ENCODE measurements at regions not wholly inside any gene's neighbourhood (a gene's known extent, or its start where the extent isn't known, plus 50 kb on each side); places are given as distances from the start of the nearest gene placed in this dataset.

DNA sequence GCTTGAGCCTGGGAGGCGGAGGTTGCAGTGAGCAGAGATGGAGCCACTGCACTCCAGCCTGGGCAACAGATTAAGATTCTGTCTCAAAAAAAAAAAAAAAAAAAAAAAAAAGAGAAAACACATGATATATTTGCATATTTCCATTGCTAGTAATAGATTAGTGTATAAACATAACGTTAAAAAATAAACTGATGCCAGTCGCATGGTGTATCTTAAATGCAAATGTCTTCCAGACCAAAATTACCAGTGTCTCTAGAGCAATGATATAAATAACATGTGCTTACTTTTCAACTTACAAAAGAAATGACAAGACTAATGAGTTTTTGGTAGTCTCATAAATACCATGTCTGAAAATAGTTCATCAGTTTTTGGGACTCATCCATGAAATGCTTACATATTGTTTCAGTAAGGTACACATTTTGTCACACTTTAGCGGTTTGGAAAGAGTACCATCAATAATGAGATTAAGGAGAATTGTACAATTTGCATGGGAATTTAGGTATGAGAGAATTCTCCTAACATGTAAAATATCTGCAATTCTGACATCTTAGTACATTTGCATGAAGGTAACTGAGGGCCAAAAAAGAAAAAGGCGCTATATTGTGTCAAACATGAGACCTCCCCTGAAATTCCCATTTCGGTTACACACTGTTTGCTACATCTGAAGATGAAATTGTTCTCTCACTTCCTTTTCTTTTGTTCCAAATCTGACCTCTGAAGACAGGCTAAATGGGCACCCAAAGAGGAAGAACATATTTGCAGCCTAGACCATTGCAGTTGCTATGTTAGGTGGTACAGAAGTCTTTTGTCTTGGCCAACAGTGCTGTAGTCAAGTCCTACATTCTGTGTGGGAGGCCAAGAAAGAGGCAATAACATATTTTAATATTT lies 51.5 kb upstream of the PIP4K2A start:
- DNase-seq: no peak

DNA sequence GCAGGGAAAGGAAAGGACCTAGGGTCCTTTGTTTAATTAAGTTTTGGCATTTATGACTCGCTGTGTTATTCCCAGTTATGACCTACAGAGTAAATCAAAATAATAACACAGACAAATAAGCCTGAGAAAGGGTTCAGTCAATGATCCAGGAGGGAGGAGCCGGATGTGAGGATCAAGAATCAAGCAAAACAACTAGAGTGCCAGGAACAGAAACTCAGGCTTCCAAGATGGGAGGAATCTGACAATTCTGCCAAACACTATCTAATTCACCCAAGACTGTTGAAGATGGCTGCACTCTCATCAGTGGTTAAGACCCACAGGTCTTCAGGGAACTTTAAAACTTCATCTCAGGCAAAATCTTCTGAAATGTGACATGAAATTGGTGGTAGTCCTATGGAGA lies 50.3 kb upstream of the PIP4K2A start:
- no peak for DNase-seq

Data from kidney glomerular epithelial cell (primary cell).